HEK293 (cell line): ENCODE measurements at regions not wholly inside any gene's neighbourhood (a gene's known extent, or its start where the extent isn't known, plus 50 kb on each side); places are given as distances from the start of the nearest gene placed in this dataset.

Experiments used
- CTCF ChIA-PET: fragments of 350-600 bp; formaldehyde crosslinking; extraction: SDS; loops from one replicate; lab custom pipeline; 2021; ENCODE audit warnings: antibody characterized with exemption; lab: Yijun Ruan, JAX
- POLR2A ChIA-PET: fragments of 300-600 bp; formaldehyde crosslinking; extraction: SDS; loops from one replicate; lab custom pipeline; 2020; ENCODE audit warnings: antibody characterized with exemption, inconsistent platforms; lab: Yijun Ruan, JAX
- H3K27ac ChIP-seq: fragments of 200-500 bp; sonication (Bioruptor generic); 2 replicates; pipeline ENCODE4 v1.5.1; 2014; ENCODE audit warnings: low read depth, low read length, control low read depth, inconsistent platforms; ENCODE audit errors: extremely low read depth
- H3K36me3 ChIP-seq, 2 experiments: fragments of 200-500 bp in 1 of 2; sonication (Bioruptor generic) in 1 of 2; 1 replicate in 1 of 2; 2 replicates in 1 of 2; pipeline ENCODE4 v1.5.1; 2014 to 2017; ENCODE audit warnings: inconsistent platforms in 2 of 2, low read length in 2 of 2; ENCODE audit not compliant: control insufficient read depth in 2 of 2, insufficient read depth in 1 of 2
- H3K4me1 ChIP-seq: fragments of 200-500 bp; sonication (Bioruptor generic); 2 replicates; pipeline ENCODE4 v1.5.1; 2014; ENCODE audit warnings: mild to moderate bottlenecking, low read length, inconsistent platforms; ENCODE audit not compliant: control insufficient read depth, insufficient read depth
- H3K4me3 ChIP-seq: 2 replicates; pipeline ENCODE4 v1.5.1; 2011; ENCODE audit warnings: low read depth, mild to moderate bottlenecking, control low read depth, low read length, moderate library complexity
- H3K9me3 ChIP-seq: fragments of 200-500 bp; sonication (Bioruptor generic); 2 replicates; pipeline ENCODE4 v1.5.1; 2014; ENCODE audit warnings: low read depth, low read length, inconsistent platforms; ENCODE audit not compliant: control insufficient read depth, insufficient read depth
- HOXA7 ChIP-seq: sonication (generic); formaldehyde crosslinking; IDR thresholded peaks from 2 replicates; pipeline ENCODE4 v1.8.1; 2022; ENCODE audit warnings: missing genetic modification reagents, borderline replicate concordance
- KLF9 ChIP-seq: fragments of 450-650 bp; formaldehyde crosslinking; IDR thresholded peaks from 2 replicates; pipeline ENCODE4 v1.5.1; 2016; ENCODE audit warnings: missing biosample characterization, missing genetic modification characterization, low read depth
- MZF1 ChIP-seq: fragments of 450-650 bp; formaldehyde crosslinking; IDR thresholded peaks from 2 replicates; pipeline ENCODE4 v1.5.1; 2017; ENCODE audit warnings: missing biosample characterization, missing genetic modification characterization, borderline replicate concordance
- PRDM4 ChIP-seq: fragments of 450-650 bp; formaldehyde crosslinking; IDR thresholded peaks from 2 replicates; pipeline ENCODE4 v1.5.1; 2017; ENCODE audit warnings: missing biosample characterization, missing genetic modification characterization
- REST ChIP-seq: fragments of 450-650 bp; formaldehyde crosslinking; IDR thresholded peaks from 2 replicates; pipeline ENCODE4 v1.5.1; 2016; ENCODE audit warnings: missing biosample characterization, missing genetic modification characterization
- TCF7L2 ChIP-seq: IDR thresholded peaks from 2 replicates; pipeline ENCODE4 v1.6.1; 2011; ENCODE audit warnings: low read depth, mild to moderate bottlenecking, inconsistent platforms, low read length, moderate library complexity, borderline replicate concordance
- TRIM28 ChIP-seq: IDR thresholded peaks from 2 replicates; pipeline ENCODE4 v1.6.1; 2011; ENCODE audit warnings: low read length, control low read depth, borderline replicate concordance
- ZBTB1 ChIP-seq: fragments of 450-650 bp; formaldehyde crosslinking; IDR thresholded peaks from 2 replicates; pipeline ENCODE4 v1.5.1; 2016; ENCODE audit warnings: missing biosample characterization, missing genetic modification characterization
- ZBTB17 ChIP-seq: fragments of 450-650 bp; formaldehyde crosslinking; IDR thresholded peaks from 2 replicates; pipeline ENCODE4 v1.5.1; 2016; ENCODE audit warnings: missing biosample characterization, missing genetic modification characterization
- ZFP69B ChIP-seq: fragments of 450-650 bp; formaldehyde crosslinking; IDR thresholded peaks from 2 replicates; pipeline ENCODE4 v1.5.1; 2016; ENCODE audit warnings: missing biosample characterization, missing genetic modification characterization
- ZNF146 ChIP-seq: fragments of 450-650 bp; formaldehyde crosslinking; IDR thresholded peaks from 2 replicates; pipeline ENCODE4 v1.5.1; 2016; ENCODE audit warnings: missing biosample characterization, missing genetic modification characterization
- ZNF157 ChIP-seq: fragments of 450-650 bp; formaldehyde crosslinking; IDR thresholded peaks from 2 replicates; pipeline ENCODE4 v1.5.1; 2016; ENCODE audit warnings: missing biosample characterization, missing genetic modification characterization
- ZNF18 ChIP-seq: fragments of 450-650 bp; formaldehyde crosslinking; IDR thresholded peaks from 2 replicates; pipeline ENCODE4 v1.5.1; 2016; ENCODE audit warnings: missing biosample characterization, missing genetic modification characterization
- ZNF239 ChIP-seq: fragments of 450-650 bp; formaldehyde crosslinking; IDR thresholded peaks from 2 replicates; pipeline ENCODE4 v1.5.1; 2016; ENCODE audit warnings: missing biosample characterization, missing genetic modification characterization
- ZNF26 ChIP-seq: fragments of 450-650 bp; formaldehyde crosslinking; IDR thresholded peaks from 2 replicates; pipeline ENCODE4 v1.5.1; 2016; ENCODE audit warnings: missing biosample characterization, missing genetic modification characterization
- ZNF335 ChIP-seq: fragments of 450-650 bp; formaldehyde crosslinking; conservative IDR thresholded peaks from 2 replicates; pipeline ENCODE4 v1.5.1; 2016; ENCODE audit warnings: missing biosample characterization, missing genetic modification characterization
- ZNF354C ChIP-seq: fragments of 450-650 bp; formaldehyde crosslinking; IDR thresholded peaks from 2 replicates; pipeline ENCODE4 v1.5.1; 2016; ENCODE audit warnings: missing biosample characterization, missing genetic modification characterization, low read depth, borderline replicate concordance
- ZNF37A ChIP-seq: fragments of 450-650 bp; IDR thresholded peaks from 2 replicates; pipeline ENCODE4 v1.5.1; 2018; ENCODE audit warnings: missing biosample characterization, missing genetic modification characterization
- ZNF391 ChIP-seq: fragments of 450-650 bp; formaldehyde crosslinking; IDR thresholded peaks from 2 replicates; pipeline ENCODE4 v1.5.1; 2016; ENCODE audit warnings: low read depth, missing biosample characterization, missing genetic modification characterization, borderline replicate concordance
- ZNF394 ChIP-seq: fragments of 450-650 bp; formaldehyde crosslinking; IDR thresholded peaks from 2 replicates; pipeline ENCODE4 v1.5.1; 2016; ENCODE audit warnings: missing biosample characterization, missing genetic modification characterization, mild to moderate bottlenecking, moderate library complexity, borderline replicate concordance
- ZNF555 ChIP-seq: fragments of 450-650 bp; formaldehyde crosslinking; conservative IDR thresholded peaks from 2 replicates; pipeline ENCODE4 v1.5.1; 2017; ENCODE audit warnings: missing biosample characterization, mild to moderate bottlenecking, missing genetic modification characterization, inconsistent platforms
- ZNF560 ChIP-seq: fragments of 450-650 bp; formaldehyde crosslinking; IDR thresholded peaks from 2 replicates; pipeline ENCODE4 v1.5.1; 2017; ENCODE audit warnings: missing biosample characterization, missing genetic modification characterization, borderline replicate concordance
- ZNF600 ChIP-seq: fragments of 450-650 bp; formaldehyde crosslinking; IDR thresholded peaks from 2 replicates; pipeline ENCODE4 v1.5.1; 2016; ENCODE audit warnings: missing biosample characterization, missing genetic modification characterization
- ZNF660 ChIP-seq: fragments of 450-650 bp; IDR thresholded peaks from 2 replicates; pipeline ENCODE4 v1.5.1; 2018; ENCODE audit warnings: missing biosample characterization, mild to moderate bottlenecking, missing genetic modification characterization
- ZNF670 ChIP-seq: fragments of 450-650 bp; formaldehyde crosslinking; IDR thresholded peaks from 2 replicates; pipeline ENCODE4 v1.5.1; 2016; ENCODE audit warnings: missing biosample characterization, missing genetic modification characterization, low read depth
- ZNF791 ChIP-seq: fragments of 450-650 bp; formaldehyde crosslinking; IDR thresholded peaks from 2 replicates; pipeline ENCODE4 v1.5.1; 2016; ENCODE audit warnings: missing biosample characterization, missing genetic modification characterization
- ZNF792 ChIP-seq: fragments of 450-650 bp; formaldehyde crosslinking; IDR thresholded peaks from 2 replicates; pipeline ENCODE4 v1.5.1; 2016; ENCODE audit warnings: missing biosample characterization, missing genetic modification characterization
- ZSCAN30 ChIP-seq: fragments of 450-650 bp; IDR thresholded peaks from 2 replicates; pipeline ENCODE4 v1.5.1; 2018; ENCODE audit warnings: missing biosample characterization, mild to moderate bottlenecking, missing genetic modification characterization, moderate library complexity

GRCh38 chr1:187551061-187551460 is 722.3 kb downstream of the PLA2G4A start (continued):
- TF ChIP-seq REST (tag by site-specific recombination) (no peak), ZNF391 (tag by site-specific recombination) (no peak), ZNF239 (tag by site-specific recombination) (no peak), ZNF560 (no peak)
- TF ChIP-seq, all 188 proteins: peak for 0

- ChIA-PET CTCF (no interaction called here), POLR2A (no interaction called here)
- Histone ChIP-seq H3K36me3 (no peaks in the 10 kb centered on the region), H3K27ac (no peak overlapping the region), H3K4me1 (no peaks in the 10 kb centered on the region), H3K9me3 (no peaks in the 10 kb centered on the region), H3K4me3 (no peak overlapping the region)
- TF ChIP-seq ZNF26 (tag by site-specific recombination) (no peak), HOXA7 (CRISPR knock-in tag) (no peak), ZNF394 (no peak), MZF1 (no peak), TRIM28 (no peak), ZNF335 (tag by site-specific recombination) (no peak), ZNF660 (no peak), ZNF18 (tag by site-specific recombination) (no peak), ZNF670 (tag by site-specific recombination) (no peak), ZNF555 (tag by site-specific recombination) (no peak), ZNF354C (tag by site-specific recombination) (no peak), ZBTB17 (tag by site-specific recombination) (no peak)
These were observed 734.4 kb downstream of the PLA2G4A start for GRCh38 chr1:187563191-187563590.

- Histone ChIP-seq H3K9me3 (no peaks in the 10 kb centered on the region), H3K4me1 (no peaks in the 10 kb centered on the region), H3K27ac (no peak overlapping the region), H3K36me3 (no peaks in the 10 kb centered on the region), H3K4me3 (no peak overlapping the region)
- ChIA-PET POLR2A (no interaction called here), CTCF (no interaction called here)
- no peak for TF ChIP-seq ZNF37A (tag by site-specific recombination)
- TF ChIP-seq ZNF791 (tag by site-specific recombination) = no peak
- no peak for TF ChIP-seq ZNF391 (tag by site-specific recombination)
- TF ChIP-seq ZNF157 (tag by site-specific recombination) = no peak
- TF ChIP-seq KLF9 (tag by site-specific recombination) = no peak
- TF ChIP-seq TCF7L2 = no peak
- no peak for TF ChIP-seq PRDM4
- no peak for TF ChIP-seq ZNF600 (tag by site-specific recombination)
- no peak for TF ChIP-seq ZNF792 (tag by site-specific recombination)
- TF ChIP-seq ZSCAN30 = no peak
- no peak for TF ChIP-seq ZFP69B (tag by site-specific recombination)
- TF ChIP-seq ZBTB1 = no peak
- no peak for TF ChIP-seq ZNF146
These were observed 737.6 kb downstream of the PLA2G4A start for GRCh38 chr1:187566354-187566753.
